Activated CD4-positive, alpha-beta T cell treated with anti-CD3 and anti-CD28 coated beads for 24 hours (primary cell): ENCODE measurements at regions not wholly inside any gene's neighbourhood (a gene's known extent, or its start where the extent isn't known, plus 50 kb on each side); places are given as distances from the start of the nearest gene placed in this dataset.
"Not testable (repeated sequence)": the region's sequence is repeated elsewhere in the genome, so short reads cannot be mapped to it uniquely, and the experiment has no call there.

Experiments used
- DNase-seq, 2 donors: peaks; one replicate each; pipeline ENCODE4 v3.0.0-alpha.2; 2020; ENCODE audit warnings: low read depth in 2 of 2

DNA sequence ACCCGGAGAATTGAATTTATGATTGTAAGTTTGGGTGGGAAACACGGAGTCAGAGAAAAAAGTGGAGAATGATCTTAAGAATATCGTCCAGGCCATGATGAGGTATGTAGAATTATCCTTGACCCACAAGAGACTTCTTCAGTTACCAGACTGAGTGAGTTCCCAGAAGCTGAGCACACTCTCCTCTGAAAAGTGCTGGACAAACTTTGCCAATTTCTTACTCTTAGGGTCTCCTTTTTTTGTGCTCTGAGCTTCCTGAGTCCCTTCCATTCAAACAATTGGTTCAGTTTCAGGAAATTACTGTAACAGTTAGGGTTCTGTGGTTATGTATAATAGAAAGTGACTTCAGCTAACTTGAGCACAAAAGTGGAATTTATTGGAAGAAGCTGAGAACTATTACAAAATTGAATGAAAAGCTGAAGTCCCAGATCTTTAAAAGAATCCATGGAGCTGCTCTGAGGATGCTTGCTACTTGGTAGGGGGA is 50.6 kb upstream of the EHBP1 start:
- DNase-seq: no peak

DNA sequence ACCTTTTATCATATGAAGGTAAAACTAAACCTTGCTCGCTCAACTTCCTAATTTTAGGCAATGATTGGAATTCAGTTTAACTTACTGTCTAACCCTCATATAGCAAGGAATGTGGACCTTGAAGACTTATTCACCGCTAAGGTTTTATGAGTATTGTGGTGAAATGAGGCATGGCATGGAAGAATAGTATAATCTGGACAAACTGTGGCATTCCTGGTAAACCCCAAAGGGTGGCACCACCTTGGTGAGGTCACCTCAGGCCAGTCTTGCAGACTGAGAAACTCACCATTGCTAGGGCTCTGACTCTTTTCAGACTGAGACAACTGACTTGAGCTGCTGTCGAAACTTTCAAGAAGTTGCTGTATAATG is 51.1 kb upstream of the EHBP1 start:
- DNase-seq: no peak

DNA sequence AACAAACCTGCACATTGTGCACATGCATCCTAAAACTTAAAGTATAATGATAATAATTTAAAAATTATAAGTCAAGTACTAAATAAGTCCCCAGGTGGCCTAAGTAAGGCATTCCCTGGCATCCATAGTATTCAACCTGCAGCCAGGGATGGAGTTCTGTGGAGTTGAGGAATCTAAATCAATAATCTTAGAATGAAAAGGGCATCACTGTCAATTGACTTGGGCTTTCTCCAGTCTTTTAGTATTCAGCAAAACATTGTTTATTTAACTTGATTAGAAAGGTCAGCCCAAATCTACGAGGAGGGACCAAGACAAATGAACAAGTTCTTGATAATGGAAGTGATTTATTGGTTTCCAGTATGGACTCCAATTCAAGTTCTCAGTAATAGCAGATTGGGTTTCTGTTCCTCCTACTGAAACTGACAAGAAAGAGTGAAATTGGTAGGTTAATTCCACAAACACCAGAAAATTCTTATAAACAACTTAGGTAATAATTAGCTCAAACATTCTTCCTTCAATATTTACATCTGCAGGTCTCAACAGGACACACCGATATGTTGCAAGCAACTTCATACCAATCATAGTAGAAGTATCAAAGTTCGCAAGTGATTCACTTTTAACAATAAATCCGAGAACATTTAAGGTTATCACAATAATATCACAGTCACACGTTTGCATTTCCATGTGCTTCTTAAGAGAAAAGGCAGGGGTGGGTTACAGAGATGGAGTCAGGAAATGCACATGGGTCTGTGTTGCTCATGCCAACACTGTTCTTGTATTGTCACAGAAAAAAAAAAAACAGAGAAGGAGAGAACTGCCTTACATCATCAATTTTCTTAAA is 51.7 kb upstream of the EHBP1 start:
- no peak for DNase-seq

GRCh38 chr2:62649087-62649486 is 56.4 kb upstream of the EHBP1 start:
- DNase-seq: not testable (repeated sequence)

- no peak for DNase-seq
Observed at GRCh38 chr2:62643100-62643471, 62.4 kb upstream of the EHBP1 start.

DNA sequence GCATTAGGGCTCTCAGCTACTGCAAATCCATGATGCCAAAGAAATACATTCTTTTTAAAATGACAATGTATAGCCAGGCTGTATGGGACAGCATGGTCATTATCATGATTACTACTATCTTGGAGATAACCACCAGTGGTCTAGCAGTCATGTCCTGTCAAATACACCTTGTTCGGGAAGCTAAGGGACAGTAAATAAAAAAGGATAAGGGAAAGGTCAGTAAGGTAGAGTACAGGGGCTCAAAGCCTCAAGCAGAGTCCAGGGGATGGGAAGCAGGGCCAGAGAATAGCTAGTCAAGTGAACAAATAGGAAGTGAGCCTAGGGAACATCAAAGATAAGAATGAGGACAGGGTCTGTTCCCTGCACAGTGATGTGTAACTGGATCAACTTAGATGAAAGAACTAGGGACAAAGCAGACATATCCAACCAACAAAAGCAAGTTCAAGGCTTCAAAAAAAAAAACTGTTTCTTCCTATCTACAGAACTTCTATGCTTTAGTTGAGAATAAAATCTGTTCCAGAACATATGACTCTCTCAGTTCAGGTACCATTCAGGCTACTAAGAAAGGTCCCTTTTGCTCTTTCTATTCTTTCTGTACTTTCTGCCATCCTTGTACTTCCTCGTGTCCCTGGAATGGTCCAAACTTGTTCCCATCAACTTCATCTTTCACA is 62.9 kb upstream of the EHBP1 start:
- DNase-seq: no peak

DNA sequence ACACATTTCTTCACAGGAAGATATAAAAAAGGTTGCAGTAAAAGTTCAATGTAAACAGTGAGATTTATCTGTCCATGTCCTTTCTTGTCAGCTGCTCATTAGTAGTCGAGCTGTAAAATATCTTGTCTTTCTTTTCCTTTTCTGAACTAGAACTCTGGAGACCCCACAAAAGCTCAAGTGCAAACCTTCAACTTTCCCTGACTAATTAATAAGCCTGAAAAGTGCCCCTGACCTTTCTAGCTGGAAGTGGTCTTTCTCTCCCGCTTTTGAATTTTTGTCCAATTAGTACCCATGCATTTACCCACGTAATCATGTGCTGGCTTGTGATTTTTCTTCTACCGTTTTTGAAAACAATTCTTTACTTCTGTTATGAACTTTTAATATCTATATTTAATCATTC is 63.6 kb upstream of the EHBP1 start:
- no peak for DNase-seq

DNA sequence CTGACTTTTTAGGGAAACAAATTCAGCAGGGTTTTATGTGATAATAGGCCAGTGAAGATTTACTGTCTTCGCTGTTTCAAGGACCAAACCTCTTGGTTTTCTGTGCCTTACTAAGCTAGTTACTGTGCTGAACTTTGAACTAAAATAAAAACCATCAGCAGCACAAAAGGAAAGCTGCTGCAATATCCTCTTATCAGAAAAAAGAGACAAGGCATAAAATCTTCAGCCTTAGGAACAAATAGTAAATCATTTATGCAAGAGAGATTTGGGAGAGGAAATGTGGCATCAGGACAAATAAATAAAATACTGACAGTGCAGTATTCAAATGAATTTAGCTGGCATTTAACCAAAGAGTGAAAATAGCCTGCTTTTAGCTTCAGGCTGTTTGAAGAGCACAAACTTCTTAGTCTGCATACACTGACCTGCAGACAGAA is 64.1 kb upstream of the EHBP1 start:
- no peak for DNase-seq

DNA sequence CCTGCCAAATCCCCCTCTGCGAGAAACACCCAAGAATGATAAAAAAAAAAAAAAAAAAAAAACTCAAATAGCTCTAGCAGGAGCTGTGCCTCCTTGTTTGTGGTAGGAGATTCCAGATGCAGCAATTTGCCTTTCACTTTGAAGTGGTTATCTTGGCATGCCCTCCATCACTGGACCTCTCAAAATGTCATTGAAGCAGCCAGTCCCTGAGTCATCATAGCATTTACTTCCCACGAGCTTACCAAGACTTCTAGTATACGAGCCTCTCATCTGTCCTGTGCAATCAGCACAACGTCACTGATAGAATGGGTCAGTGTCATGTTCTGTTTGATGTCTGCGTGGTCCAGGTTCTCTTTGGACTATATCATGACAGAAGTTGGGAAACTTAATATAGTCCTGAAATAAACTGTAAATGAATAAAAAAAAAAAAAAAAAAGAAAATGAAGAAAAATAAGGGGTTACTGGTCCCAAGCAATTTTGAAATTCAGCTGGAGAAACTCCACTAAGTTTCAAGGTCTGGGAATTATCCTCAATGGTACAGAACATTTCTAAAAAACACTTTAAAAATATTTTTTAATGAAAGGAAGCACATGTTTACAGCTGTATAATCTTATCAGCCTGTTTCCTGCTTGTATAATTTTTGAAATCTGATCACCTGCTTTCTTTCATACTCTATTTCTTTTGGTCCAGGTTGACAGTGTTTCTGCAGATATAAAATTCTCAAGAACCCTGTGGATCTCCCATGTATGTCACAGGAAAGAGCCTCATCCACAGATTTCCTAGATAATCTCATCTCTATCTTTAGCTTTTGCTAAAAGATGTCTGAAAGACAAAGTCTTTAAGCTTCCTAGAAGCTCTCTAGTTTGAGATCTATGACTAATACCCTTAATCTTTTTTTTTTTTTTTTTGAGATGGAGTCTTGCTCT is 74.1 kb upstream of the EHBP1 start:
- no peak for DNase-seq

DNA sequence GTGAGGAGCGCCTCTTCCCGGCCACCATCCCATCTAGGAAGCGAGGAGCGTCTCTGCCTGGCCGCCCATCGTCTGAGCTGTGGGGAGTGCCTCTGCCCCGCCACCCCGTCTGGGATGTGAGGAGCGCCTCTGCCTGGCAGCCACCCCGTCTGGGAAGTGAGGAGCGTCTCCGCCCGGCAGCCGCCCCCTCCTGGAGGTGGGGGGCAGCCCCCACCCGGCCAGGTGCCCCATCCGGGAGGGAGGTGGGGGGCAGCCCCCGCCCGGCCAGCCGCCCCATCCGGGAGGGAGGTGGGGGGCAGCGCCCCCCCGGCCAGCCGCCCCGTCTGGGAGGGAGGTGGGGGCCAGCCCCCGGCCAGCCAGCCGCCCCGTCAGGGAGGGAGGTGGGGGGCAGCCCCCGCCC is 75.3 kb upstream of the EHBP1 start:
- not testable (repeated sequence) for DNase-seq

GRCh38 chr2:62629310-62629709 is 76.2 kb upstream of the EHBP1 start:
- not testable (repeated sequence) for DNase-seq

GRCh38 chr2:62627667-62628066 is 77.8 kb upstream of the EHBP1 start:
- no peak for DNase-seq

DNA sequence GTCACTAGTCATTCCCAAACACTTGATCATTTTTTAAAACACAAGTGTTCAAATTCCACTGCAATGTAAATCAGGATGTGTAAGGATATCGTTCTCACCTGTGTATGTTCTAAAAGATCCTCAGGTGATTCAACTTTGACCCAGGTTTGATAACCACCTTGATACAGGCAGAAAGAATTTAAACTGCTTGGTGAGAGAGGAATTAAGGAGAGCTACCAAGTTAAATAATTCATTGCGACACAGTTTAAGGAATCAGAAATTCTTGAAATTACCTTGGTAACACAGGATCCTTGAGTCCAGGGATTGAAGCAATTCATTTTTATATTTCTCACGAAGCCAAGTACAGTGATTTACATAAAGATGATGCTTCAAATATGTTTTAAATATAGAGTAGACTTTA is 80.7 kb upstream of the EHBP1 start:
- DNase-seq: no peak

DNA sequence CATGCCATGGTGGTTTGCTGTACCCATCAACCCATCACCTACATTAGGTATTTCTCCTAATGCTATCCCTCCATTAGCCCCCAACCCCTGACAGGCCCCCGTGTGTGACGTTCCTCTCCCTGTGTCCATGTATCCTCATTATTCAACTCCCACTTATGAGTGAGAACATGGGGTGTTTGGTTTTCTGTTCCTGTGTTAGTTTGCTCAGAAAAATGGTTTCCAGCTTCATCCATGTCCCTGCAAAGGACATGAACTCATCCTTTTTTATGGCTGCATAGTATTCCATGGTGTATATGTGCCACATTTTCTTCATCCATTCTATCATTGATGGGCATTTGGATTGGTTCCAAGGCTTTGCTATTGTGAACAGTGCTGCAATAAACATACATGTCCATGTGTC is 89.0 kb upstream of the EHBP1 start:
- not testable (repeated sequence) for DNase-seq

DNA sequence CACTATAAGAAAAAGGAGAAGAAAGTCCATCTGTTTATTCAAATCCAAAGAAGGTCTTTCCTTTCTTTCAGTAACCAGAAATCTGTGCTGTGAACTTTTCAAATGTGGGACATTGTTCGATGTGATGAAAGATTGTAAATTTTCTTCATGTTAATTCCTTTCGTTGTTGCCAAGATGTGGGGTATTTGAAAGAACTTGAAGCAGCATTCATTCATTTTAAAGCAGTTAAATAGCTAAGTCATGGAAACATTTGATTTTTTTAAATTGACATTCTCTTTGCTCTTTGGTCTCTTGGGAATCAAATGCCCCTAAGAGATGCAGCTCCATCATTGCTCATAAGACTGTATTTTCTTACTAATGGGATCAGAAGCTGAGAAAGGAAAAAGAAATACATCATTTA is 93.7 kb upstream of the EHBP1 start:
- no peak for DNase-seq

DNA sequence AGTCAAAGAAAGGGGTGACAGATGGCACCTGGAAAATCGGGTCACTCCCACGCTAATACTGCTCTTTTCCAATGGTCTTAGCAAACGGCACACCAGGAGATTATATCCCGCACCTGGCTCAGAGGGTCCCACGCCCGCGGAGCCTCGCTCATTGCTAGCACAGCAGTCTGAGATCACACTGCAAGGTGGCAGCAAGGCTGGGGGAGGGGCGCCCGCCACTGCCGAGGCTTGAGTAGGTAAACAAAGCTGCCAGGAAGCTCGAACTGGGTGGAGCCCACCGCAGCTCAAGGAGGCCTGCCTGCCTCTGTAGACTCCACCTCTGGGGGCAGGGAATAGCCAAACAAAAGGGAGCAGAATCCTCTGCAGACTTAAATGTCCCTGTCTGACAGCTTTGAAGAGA is 99.5 kb upstream of the TMEM17 start:
- DNase-seq: not testable (repeated sequence)

- no peak for DNase-seq
Observed at GRCh38 chr2:62604336-62604735, 98.3 kb upstream of the TMEM17 start.

- no peak for DNase-seq
Observed at GRCh38 chr2:62603154-62603712, 97.2 kb upstream of the TMEM17 start.

GRCh38 chr2:62599674-62600410 is 93.8 kb upstream of the TMEM17 start:
- not testable (repeated sequence) for DNase-seq

- DNase-seq: no peak
Observed at GRCh38 chr2:62597323-62597722, 91.3 kb upstream of the TMEM17 start.
